GM18508 (cell line): ENCODE measurements at regions not wholly inside any gene's neighbourhood (a gene's known extent, or its start where the extent isn't known, plus 50 kb on each side); places are given as distances from the start of the nearest gene placed in this dataset.
"Not testable (repeated sequence)": the region's sequence is repeated elsewhere in the genome, so short reads cannot be mapped to it uniquely, and the experiment has no call there.

Experiments
- ATAC-seq: cut with Tn5 transposase; IDR thresholded peaks from one replicate; pipeline ENCODE4 v1.9.1; 2021; ENCODE audit warnings: moderate number of reproducible peaks; ENCODE audit not compliant: insufficient read depth, unreplicated experiment

DNA sequence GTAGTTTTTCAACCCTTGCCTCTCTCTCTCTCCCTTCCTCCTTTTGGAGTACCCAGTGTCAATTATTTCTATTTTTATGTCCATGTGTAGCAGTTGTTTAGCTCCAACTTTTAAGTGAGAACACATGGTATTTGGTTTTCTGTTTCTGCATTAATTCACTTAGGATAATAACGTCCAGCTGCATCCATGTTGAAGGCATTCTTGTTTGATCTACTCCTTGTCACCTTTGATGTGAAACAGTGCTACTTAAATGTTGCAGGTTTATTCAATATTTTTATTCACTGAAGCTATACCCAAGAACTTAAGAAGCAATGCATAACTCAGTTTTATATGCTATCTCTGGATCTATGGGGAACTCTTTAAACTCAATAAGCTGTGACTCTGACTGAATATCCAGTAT lies 465.2 kb upstream of the ADGRB3 start:
- ATAC-seq: no peak

DNA sequence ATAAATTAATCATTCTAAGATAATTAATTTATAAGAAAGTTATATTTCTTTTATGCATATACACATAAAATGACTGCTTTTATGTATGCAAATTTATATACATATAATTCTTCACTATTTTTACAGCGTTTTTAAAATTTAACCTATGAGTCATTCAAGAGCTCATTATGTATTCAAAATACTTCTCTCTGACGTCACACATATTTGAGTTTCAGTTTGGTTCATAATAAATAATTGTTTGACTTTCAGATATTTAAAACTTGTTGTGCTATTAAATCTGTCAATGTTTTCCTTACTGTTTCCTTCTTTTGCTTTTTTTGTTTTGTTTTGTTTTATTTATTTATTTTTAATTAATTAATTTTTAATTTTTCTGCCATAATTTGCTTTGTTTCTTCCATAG lies 467.5 kb upstream of the ADGRB3 start:
- no peak for ATAC-seq

DNA sequence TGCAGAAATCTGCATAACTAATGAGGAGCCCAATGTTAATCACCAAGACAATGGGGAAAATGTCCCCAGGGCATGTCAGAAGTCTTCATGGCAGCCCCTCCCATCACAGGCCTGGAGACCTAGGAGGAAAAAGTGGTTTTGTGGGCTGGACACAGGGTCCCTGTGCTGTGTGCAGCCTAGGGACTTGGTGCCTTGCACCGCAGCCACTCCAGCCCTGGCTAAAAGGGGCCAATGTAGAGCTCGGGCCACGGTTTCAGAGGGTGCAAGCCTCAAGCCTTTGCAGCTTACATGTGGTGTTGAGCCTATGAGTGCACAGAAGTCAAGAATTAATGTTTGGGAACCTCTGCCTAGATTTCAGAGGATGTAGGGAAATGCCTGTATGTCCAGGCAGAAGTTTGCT lies 474.3 kb upstream of the ADGRB3 start:
- not testable (repeated sequence) for ATAC-seq

- no peak for ATAC-seq
Observed at GRCh38 chr6:68160348-68160747, 474.7 kb upstream of the ADGRB3 start.

- ATAC-seq: no peak
Observed at GRCh38 chr6:68159433-68159832, 475.6 kb upstream of the ADGRB3 start.

- ATAC-seq: peak; percentile 90
Observed at GRCh38 chr6:68158256-68158655, 476.8 kb upstream of the ADGRB3 start.

GRCh38 chr6:68144667-68145066 lies 490.4 kb upstream of the ADGRB3 start:
- no peak for ATAC-seq

DNA sequence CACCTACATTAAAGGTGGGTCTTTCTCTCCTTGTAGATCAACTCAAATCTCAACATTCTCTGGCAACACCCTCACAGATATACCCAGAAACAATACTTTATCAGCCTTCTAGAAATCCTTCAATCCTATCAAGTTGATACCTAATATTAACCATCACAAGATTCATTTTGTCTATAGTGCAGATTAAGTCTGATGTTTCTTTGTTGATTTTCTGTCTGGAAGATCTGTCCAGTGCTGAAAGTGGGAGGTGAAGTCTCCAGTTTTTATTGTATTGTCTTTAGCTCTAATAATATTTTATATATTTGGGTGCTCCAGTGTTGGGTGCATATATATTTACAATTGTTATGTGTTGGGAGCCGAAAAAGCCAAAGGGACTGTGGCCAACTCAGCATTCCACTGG lies 493.9 kb upstream of the ADGRB3 start:
- ATAC-seq: no peak

DNA sequence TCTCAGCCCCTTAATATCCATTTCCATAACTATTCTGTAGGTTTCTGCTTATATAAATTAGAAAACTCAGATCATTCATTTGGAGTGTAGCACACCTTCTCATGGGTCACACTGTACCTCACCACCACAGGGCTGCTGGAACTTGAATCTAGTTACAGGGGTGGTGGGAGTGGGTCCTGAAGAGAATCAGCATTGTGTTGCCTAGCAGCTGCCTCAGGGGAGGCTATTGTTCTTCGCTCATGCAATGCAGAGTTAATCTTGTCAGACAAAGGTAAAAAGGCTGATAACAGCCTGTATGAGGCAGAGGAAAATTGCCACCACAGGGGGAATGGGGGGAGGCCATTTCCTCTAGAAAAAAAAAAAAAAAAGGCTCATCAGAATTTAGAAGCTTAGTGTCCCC lies 496.0 kb upstream of the ADGRB3 start:
- no peak for ATAC-seq

DNA sequence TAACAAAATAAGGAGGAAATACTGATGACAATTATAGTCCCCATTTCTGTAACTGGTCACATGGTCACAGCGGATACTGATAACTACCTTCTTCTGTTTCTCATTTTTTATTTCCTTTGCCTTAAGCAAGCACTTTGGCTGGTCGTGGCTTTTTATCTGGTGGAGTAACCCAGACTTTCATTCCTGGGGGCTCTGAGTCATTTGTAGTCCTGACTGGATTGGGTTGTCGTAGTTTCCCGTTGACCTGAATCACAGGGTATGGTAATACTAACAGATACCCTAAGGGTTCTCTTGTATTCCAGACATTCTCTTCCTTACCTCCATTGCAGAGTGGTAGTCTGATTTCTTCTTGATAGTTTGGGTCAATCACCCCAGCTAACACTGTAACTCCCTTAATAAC lies 500.3 kb upstream of the ADGRB3 start:
- no peak for ATAC-seq

DNA sequence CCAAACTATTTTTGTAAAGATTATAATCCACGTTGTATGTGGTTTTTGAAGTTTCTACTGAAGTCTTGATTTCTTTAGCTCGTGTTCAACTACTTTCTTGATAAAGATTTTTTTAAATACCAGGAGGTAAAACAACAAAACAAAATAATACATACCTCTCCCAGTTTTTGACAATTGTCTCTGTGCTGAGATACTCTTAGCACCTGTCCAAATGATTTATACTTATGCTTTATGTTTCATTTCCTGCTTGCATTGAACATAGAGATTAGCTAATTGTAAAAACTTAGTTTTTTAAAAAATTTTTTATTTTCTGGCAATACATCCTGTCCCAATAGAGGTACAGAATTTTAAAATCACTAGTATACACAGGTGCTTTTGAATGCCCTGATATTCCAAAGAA lies 506.9 kb upstream of the ADGRB3 start:
- no peak for ATAC-seq

DNA sequence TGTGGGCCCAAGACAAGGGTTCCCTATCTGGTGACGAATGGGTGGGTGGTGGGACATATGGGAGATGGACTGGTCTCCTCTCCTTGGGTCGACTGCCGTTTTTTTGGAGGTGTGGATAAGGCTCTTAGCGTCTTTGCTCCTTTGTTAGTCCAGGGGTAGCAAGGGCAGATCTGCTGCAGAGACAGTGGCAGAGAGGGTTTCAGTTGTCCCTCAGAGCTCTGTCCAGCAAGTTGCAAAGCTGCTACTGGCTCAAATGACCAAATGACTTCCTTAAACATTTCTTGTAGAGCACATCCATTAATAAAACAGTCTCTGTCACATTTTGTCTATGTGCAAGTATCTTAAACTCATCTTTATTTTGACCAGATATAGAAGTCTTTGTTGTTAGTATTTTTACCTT lies 508.0 kb upstream of the ADGRB3 start:
- ATAC-seq: no peak

DNA sequence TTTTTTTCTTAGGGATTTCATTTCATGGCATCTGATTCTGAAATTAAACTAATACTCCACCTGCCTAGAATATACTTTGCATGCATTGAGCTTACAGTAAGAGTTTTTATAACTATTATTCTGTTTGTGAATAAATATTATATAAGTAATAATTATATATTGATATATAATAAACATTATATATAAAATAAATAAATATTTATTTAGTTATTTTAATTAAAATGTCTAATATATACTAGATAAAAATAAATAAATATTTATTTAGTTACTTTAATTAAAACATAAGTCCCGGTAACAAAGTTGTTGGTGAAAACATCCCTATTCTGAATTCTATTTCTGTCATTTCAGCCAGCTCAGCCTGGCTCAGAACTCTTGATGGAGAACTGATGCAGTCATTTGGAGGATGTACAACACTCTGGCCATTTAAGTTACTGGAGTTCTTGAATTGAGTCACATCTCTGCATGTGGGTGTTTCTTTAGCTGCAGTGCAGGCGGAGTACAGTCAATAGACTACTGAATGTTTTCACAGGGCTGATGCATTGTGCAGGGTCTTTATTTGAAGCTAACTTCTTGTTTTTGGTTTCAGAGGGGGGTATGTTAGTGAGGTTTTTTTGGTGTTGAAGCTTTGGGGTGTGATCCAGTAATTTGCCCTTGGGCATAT lies 508.9 kb upstream of the ADGRB3 start:
- peak; percentile 100 for ATAC-seq

GRCh38 chr6:68122975-68123374 lies 512.1 kb upstream of the ADGRB3 start:
- ATAC-seq: not testable (repeated sequence)

GRCh38 chr6:68122032-68122431 lies 513.0 kb upstream of the ADGRB3 start:
- no peak for ATAC-seq

DNA sequence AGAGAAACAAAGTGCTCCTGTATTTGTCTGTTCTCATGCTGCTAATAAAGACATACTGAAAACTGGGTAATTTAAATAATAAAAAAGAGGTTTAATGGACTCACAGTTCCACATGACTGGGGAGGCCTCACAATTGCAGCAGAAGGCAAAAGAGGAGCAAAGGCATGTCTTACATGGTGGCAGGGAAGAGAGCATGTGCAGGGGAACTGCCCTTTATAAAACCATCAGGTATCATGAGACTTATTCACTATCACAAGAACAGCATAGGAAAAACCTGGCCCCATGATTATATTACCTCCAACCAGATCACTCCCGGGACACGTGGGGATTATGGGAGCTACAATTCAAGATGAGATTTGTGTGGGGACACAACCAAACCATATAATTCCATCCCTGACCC lies 514.1 kb upstream of the ADGRB3 start:
- ATAC-seq: not testable (repeated sequence)

DNA sequence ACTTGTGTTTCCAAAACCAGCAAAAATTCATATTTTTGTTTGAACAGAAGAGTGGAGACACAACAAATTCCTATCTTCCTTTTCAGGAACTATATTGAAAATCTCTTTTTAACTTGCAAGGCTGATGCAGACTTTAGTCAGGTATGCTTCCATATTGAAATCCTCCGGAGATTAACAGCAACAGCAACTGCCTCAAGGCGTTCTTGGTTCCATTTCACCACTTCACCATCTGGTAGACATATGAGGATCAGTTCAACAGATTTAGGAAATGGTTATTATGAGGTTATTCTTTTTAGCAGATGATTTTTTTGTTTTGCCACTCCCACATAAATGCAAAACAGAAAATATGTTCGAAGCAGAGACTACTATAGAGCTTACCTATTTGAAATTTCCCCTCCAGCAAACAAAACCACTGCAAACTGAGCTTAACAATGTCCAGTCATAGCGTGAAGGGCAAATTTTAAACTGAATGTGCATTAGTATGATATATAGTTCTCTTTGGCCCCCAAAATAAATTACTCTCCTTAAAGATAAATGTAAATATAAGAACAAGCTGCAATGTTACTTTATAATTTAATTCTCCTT lies 520.5 kb upstream of the ADGRB3 start:
- peak; percentile 53 for ATAC-seq

DNA sequence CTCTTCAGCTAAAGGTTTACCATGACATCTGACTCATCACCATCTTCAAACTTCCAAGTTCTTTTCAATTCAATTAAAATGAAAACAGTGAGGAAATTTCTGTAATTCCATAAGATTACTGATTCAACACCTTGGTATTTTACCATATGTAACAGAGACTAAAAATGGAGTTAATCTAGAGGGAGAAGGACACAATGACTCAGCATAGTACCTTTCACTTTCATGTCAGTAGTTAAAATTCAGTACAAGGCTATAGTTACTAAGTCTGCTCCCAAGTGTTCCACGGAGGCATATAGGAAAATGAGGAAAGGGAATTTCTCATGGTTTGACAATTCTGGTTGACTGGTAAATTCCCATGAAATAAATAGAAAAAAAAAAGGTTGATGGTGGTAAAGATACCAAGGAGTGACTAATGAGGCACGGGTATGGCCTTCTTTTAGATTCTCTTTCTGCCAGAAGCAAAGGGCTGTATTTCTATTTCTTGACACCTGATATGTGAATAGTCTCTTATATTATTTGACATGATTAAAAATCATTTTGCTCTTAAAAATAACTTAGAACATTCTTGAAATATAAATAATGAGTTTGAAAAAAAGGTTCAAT lies 526.7 kb upstream of the ADGRB3 start:
- peak; percentile 96 for ATAC-seq

DNA sequence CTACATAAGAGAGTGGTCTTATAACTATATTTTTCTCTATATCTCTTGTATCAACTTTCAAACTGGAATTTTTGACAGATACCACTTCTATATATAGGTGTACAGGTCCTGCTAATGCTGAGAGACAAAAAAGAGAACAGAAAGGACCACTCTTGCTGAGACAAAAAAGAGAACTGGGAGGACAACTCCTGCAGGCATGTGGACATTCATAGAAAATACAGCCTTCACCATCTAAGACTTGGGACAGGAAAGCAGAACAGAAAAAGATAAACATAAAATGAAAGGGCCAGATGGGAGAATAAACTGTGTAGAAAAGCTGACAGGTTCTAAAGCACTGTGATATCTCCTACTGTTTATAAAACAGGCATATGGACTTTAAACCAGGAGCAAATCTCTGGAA lies 541.0 kb upstream of the ADGRB3 start:
- peak; percentile 95 for ATAC-seq

DNA sequence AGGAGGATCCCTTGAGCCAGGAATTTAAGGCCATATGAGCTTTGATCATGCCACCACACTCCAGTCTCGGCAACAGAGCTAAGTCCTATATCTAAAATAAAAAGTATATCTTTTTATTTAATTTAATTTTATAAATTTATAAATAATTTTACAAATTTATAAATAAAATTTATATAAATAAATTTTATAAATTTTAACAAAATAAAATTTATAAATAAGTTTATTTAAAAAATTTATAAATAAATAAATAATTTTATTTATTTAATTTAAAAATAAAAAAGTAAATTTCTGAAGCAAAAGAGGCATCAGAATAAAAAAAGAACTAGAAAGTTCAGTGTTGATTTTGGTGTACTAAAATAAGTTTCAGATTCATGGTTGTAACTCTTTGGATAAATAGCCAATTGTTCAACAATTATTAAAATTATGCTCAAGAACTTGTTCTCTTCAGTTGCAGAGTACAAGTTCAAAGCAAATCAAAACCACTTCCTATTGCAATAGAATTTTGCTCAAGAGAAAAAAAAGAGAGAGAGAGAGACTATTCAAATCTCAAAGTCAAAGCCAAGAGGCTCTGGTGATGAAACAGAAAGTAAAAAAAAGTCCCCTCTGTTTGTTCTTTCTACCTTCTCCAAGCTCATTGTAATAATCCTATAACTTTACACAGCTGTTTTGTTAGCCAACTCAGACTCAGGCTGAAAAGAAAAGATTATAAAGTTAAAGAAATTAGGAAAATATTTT lies 547.5 kb upstream of the ADGRB3 start:
- peak; percentile 93 for ATAC-seq

GRCh38 chr6:68086199-68086598 lies 548.9 kb upstream of the ADGRB3 start:
- no peak for ATAC-seq
